HG03039 (cell line): ENCODE measurements at regions not wholly inside any gene's neighbourhood (a gene's known extent, or its start where the extent isn't known, plus 50 kb on each side); places are given as distances from the start of the nearest gene placed in this dataset.

Experiments
- ATAC-seq: cut with Tn5 transposase; IDR thresholded peaks from one replicate; pipeline ENCODE4 v1.9.1; 2021; ENCODE audit warnings: mild to moderate bottlenecking, moderate library complexity; ENCODE audit not compliant: unreplicated experiment

DNA sequence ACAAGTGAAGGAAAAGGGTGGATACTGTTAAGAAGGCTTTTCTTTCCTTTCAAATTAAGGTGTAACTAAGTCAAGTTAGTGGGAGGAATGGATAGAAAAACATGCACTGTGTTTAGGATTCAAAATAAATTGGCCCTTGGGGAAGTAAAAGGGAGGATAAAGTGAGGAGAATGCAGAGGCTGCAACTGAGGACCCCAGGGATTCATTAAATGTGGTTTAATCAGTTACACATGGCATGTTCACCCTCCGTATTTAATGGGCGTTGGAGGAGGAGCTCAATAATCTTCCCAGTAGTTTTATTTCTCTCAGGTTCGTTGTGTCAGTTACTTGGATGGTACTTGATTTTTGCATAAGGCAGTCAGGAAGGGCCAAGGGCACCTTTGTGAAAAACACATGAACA is 966.3 kb downstream of the JRKL start:
- no peak for ATAC-seq

DNA sequence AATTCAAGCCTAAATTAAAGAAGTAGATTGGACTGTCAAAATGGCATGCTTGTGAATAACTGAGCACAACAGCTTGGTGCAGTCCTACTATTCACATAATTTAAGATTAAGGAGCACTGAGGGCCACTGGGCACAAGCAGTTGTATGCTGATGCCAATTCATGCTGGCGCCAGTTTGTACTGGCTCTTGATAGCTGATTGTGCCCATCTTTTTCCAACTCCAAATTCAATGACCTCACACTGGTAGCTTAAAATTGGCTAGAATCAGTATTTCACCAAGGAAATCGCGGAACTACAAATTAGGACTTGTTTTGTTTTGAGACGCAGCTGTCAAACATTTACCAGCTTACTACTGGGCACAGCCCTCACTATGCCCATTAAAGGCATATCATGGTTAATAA is 969.2 kb downstream of the JRKL start:
- ATAC-seq = no peak

DNA sequence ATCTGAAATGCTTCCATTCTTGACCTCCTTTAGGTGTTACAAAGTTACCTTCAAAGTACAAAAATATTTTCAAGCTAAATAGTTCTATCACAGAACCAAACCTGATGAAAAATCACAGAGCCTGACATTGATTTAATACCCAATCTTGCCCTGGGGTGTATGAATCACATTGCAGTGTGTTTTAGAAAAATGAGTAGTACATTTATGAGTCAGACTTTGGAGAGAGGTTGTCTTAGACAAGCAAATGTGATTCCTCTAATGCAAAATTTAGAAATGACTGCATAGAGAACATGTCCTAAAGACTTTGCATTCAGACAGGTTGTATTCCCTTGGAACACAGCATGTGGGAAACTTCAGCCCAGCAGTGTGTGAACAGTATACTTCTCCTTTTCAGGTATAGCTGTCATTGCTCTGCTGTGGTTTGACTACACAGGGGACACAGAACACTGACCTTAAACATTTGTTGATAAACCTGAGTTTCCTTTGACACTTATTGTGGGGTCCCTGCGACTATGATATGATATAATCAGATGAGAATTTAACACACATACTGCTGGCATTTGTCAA is 972.1 kb downstream of the JRKL start:
- no peak for ATAC-seq

DNA sequence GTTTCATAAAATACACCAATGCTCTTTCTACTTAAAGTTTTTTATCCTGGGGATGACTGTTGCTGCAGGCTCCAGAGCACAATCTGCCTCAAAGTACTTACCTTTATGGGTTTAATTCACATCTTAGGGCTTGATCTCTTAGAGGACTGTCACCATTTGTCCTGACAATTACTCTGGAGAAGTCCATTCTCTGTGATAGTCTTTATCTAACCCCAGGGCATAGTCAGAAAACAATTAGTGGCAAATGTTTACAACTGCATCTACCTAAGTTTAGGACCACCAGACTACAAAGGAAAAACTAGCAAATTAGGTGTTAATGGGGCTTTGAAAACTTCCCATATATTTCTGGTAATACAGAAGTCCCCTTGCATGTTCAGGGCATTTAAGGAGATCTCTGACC is 973.5 kb downstream of the JRKL start:
- ATAC-seq = no peak

DNA sequence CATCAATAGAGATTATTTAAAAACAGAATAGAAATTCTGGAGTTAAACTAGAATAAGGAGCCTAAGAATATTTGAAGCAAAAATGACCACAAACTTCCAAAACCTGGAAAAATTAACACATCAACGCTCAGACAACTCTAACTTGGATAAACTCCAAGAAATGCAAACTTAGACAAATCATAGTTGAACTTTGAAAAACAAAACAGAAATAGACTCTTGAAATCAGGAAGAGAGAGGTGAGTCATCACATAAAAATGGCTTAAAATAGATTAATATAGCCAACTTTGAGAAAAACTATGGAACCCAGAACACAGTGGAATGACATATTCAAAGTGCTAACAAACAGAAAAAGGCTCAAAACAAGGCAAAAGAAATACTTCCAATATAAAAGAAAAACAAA is 974.2 kb downstream of the JRKL start:
- no peak for ATAC-seq

DNA sequence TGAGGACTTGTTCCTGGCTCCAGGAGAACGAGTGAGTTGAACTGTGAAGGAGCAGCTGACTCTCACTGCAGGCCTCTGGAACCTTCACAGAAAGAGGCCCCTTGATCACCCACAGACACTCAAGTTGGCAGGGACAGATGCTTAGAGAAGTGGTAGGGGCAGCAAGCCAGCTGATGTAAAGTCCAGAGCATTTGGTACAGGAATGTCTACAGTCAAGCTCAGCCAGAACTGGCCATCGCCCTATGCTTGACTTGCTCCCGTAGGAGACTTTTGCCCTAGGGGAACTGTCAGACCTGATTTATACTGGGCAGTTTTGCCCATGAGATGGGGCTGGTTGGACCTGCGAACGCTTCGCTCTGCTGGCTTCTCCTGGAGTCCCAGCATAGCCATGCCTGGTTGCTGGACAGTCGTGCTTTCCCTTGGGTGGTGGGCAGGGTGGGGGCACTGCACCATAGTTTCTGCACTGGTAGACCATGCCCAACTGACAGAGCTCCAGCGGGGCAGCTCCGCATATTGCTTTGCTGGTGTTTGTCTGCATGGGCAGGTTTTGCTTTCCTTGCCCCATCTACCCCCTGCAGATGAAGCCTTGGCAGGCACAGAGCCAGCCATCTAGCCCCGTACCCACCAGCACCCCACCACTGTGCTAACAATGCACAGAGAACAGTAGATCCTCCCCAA is 977.7 kb downstream of the JRKL start:
- no peak for ATAC-seq

DNA sequence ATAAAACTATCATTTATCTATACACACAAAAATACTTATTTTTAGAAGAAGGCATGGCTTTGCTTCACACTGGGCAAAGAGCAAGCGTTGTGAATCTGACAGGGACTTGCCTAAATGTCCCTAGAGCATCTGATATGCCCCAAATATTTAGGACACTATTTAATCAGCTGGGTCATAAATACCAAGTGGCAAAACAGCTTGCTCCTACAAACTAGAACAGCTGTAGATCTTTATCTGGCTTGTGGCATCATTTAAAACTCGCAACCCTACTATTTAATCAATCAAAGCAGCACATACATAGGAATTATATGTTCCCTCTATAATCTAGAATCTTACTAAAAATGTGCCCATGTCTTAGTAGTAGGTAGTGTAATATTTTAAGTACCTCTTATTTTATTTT is 999.5 kb downstream of the JRKL start:
- ATAC-seq = no peak

DNA sequence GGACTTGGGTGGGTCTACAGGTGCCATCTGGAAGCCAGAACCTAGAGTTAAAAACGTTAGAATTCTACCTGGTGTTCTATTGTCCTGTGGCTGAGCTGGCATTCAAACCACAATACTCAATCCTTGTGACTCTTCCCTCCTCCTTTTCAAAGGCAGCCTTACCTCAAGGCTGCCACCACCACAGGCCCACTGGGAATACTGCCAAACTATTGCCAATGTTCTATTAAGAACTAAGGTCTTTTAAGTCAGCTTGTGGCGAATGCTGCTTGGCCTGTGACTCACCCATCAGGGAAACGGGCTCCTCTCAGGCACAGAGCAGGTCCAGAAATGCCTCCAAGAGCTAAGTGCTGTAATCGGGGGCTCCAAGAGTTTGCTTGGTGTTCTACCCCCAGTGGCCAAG is 1008.4 kb downstream of the JRKL start:
- no peak for ATAC-seq

DNA sequence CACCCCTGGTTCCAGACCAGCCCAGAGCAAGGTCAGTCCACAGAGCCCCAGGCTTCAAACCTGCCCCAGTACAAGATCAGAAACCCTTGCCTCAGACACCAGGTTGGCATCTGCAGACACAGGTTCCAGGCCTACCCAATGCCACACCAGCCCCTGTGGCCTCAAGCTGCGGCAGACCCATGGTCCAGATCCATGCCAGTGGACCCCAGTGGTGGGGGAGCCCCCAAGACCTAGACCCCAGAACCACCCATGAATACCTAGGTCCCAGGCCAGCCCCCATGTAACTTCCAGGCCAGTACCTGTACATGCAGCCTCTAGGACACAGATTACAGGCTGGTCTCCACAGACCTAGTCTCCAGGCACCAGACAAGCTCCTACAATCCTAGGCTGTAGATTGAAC is 1019.3 kb downstream of the JRKL start:
- no peak for ATAC-seq

DNA sequence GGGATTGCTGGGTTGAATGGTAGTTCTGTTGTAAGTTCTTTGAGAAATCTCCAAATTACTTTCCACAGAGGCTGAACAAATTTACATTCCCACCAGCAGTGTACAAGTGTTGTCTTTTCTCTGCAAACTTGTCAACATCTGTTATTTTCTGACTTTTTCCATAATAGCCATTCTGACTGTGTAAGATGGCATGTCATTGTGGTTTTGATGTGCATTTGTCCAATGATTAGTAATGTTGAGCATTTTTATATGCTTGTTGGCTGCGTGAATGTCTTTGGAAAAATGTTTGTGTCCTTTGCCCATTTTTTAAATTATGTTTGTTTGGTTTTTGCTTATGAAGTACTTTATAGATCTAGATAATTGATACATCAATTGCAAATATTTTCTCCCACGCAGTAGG is 1025.0 kb downstream of the JRKL start:
- no peak for ATAC-seq

DNA sequence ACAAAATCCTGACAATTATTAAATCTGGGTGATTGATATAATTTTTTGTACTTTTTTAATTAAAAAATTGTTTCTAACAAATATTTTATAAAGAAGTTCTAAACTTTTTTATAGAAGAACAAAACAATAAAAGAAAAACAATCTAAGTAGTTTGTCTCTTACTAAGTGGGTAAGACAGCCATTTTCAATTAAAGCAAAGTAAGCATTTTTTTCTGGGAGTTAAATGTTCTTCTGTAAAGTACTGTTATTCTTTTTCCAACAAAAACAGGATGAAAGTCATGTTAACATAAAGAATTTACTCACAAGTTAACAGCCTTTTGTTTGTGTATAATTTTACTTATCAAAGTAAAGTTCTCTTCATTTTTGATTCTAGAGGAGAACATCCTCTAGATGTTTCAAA is 1029.9 kb downstream of the JRKL start:
- no peak for ATAC-seq

DNA sequence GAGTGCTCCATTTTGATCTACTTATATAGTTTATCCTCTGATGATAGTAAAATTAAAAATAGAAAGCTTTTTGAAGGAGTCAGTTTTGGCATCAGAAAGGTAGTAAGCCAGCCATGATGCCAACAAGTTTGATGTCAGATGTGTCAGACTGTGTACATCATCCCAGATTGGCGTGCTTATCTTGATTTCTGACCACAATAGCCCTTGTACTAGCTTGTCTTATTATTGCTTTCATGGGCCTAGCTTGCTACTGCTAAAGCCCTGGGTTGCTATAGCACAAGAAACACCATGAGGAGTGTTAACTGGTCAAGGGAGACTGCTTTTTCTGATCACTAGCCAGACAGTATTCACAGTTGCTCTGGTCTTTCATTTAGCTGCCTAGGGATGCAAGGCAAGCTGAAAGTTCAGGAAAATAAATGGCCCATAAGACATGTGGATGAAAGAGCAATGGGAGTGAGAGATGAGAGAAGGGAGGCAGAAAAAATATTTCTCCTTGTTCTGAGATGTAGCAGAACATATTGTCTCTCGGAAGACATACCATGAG is 1038.5 kb downstream of the JRKL start:
- ATAC-seq = no peak

DNA sequence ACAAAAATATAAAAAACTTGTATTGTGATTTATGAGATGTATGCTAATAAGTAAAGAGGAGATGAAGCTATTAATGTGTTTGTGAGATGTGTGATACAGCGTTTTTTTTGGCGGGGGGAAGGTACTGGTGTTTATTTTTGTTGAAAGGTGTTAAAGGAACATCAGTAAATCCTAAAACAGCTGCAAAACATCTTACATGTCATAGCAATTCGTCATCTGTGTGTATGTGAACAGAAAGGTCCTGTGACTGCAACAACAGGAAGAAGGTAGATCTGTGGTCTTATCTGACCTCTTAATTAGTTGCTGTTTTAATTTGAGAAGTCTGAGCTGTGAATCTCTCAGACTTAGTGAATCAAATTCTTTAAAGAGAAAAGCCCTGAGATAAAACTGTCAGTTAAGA is 1041.1 kb downstream of the JRKL start:
- no peak for ATAC-seq

DNA sequence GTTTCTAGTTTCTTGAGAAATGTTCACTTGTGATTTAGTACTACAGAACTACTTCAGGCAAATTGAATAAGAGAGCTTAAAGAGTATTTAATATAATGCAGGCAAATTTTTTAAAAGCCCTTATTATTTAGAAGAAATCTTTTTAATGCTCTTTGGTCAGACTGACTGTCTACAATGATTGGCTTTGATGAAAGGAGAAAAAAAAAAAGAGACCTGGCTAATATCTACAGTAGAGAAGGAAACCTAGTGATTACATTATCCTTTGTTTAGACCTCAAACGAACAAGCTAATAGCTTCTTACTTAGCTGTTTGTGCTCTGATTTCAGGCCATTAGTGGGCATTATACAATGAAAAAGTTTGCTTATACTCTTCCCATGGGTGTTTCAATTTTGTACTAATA is 1043.1 kb downstream of the JRKL start:
- ATAC-seq = no peak

DNA sequence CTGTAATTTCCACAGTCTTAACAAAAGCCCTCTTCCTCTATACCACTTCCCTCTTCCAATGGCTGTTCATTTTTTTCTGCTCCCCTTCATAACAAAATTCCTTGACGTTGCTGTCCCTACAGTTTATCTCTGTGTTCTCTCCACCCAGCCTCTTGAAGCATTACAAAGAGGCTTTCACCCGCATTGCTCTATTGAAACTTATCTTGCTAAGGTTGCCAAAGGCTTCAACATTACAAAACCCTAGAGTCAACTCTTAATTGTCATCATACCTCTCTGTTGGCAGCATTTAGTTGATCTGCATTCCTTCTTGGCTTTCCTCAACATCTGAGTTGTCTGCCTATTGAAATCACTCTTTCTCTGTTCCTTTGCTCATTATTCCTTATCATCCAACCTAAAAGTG is 1055.7 kb downstream of the JRKL start:
- ATAC-seq = no peak

DNA sequence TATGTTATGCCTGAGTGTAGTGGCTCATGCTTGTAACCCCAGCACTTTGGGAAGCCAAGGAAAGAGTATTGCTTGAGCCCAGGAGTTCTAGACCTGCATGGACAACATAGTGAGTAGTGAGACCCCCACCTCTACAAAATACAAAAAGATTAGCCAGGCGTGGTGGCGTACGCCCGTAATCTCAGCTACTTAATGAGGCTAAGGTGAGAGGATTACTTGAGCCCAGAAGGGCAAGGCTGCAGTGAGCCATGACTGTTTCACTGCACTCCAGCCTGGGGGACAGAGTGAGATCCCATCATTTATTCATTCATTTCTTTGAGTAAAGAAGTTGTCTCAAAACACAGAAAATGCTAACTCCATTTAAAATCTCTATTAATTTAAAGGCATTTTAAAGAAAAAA is 1061.6 kb downstream of the JRKL start:
- ATAC-seq = no peak

DNA sequence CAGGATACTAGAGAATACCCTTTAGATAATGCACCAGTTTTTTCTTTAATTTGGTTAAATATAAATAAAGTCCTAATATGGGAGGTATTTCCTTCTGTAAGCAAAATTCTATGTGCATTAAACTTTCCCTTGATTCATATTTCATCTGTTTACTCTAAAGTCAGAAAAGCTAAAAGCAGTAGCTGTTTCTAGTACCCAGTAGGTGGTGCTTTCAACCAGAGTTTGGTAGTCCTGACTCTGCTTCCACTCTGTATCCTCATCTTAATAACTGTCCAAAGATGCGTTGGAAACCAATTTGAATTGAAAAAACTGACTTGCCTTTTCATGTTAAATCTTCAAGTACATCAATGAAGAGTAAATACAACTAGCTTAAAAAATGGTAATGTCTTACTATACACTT is 1065.2 kb downstream of the JRKL start:
- ATAC-seq = no peak

DNA sequence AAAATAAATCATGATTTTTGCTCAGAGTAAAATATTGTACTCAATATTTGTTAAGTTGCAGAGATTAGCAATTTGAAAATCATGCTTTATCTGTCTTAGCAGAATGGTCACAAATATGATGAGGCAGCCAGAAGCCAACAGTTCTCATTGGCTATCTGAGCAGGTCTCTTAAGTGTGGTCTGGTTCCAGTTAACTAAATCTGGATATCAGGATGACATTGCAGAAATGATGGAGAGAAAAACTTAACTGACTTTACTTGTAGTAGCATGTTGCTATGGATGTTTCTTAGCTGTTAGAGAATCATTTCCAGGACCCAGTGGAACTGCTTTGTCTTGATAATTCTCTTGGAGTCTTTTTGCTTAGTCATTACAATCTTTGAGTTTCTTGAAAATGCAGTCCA is 1070.3 kb downstream of the JRKL start:
- ATAC-seq = no peak

DNA sequence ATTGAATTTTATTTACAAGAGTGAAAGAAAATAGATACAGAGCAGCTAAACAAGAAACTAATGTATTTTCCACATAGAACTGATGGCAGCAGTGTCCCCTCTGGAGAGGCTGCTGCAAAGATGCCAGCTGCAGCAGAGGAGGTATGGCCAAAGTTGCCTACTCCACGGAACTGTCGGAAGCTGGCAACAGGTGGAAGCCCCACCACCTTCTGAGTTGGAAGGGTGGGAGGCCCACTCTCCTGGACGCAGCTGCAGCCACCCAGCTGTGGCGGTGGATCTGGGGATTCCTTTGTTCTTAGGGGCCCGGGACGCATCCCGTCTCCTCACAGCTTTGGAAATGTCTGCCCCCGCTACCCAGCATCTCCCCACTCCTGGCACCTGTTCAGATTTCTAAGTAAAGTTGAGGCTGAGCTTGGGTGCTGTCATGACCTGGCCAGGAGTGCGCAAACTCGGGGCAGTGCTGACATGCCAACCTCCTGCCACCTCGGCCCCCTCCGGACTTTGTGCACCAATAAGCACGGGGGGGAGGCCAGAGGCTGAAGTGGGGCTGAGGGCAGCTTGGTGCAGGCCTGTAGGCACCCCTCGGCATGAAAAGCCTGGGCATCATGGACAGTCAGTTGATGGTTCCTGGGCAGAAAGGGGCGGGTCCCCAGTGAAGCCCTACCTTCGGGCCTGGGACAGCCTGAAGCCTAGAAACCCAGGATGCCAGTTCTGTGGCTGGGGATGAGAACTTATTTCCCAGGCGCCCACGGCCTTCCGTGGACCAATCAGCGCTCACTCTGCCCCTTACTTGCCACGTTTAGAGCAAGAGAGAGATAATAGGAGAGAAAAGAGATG is 1071.4 kb downstream of the JRKL start:
- no peak for ATAC-seq

DNA sequence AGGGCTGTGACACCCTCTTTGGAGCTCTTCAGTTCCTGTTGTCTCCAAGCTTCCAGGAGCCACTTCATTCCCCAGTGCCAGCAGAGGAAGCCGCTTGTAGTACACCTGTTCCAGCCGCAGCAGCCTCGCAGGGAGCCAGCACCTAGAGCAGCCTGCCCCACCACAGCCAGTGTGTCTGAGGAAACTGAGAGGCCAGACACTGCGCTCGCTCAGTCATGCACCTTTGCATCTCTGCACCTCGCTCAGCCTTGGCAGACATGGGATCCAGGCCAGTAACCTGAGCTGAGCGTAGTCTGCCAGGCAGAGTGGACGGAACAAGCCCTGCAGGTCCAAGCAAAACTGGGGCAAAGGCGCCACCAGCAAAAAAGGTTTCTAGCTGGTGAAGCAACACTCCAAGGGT is 1072.1 kb downstream of the JRKL start:
- no peak for ATAC-seq

DNA sequence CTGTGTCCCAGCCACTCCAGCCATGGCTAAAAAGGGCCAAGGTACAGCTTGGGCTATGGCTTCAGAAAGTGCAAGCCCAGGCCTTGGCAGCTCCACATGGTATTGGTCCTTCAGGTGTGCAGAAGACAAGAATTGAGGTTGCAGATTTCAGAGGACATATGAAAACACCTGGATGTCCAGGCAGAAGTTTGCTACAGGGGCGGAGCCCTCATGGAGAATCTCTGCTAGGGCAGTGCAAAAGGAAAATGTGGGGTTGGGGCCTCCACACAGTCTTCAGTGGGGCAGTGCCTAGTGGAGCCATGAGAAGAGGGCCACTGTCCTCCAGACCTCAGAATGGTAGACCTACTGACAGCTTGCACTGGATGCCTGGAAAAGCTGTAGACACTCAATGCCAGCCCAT is 1074.1 kb downstream of the JRKL start:
- ATAC-seq = no peak

DNA sequence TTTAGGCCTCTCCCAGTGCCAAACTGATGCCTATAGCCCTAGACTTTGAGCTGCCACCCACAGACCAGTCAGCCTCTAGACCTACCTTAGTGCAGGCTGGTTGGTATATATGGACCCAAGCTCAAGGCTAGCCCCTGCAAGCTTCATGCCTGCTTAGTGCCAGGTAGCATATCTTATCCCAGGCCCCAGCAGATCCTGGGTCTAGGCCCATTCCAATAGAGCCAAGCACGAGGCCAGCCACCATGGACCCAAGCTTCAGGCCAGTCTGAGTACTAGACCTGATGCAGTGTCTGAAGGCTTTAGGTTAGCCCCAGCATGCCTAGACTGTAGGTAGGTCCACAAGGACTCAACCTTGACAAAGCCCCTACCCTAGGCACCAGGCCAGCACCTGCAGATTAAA is 1081.7 kb downstream of the JRKL start:
- no peak for ATAC-seq
